HG03280 (cell line): ENCODE measurements at regions not wholly inside any gene's neighbourhood (a gene's known extent, or its start where the extent isn't known, plus 50 kb on each side); places are given as distances from the start of the nearest gene placed in this dataset.
"Not testable (repeated sequence)": the region's sequence is repeated elsewhere in the genome, so short reads cannot be mapped to it uniquely, and the experiment has no call there.

Source experiments
- ATAC-seq: cut with Tn5 transposase; IDR thresholded peaks from one replicate; pipeline ENCODE4 v1.9.1; 2021; ENCODE audit warnings: mild to moderate bottlenecking, moderate library complexity; ENCODE audit not compliant: unreplicated experiment

GRCh38 chr5:9815051-9815450 lies 184.9 kb upstream of the TAS2R1 start:
- ATAC-seq: no peak

GRCh38 chr5:9813305-9813704 lies 183.2 kb upstream of the TAS2R1 start:
- ATAC-seq: no peak

- ATAC-seq: not testable (repeated sequence)
These were observed 177.2 kb upstream of the TAS2R1 start for GRCh38 chr5:9807366-9807765.

GRCh38 chr5:9801908-9802307 lies 171.8 kb upstream of the TAS2R1 start:
- ATAC-seq: no peak

GRCh38 chr5:9799606-9800005 lies 169.5 kb upstream of the TAS2R1 start:
- no peak for ATAC-seq

GRCh38 chr5:9790276-9790675 lies 160.1 kb upstream of the TAS2R1 start:
- ATAC-seq: no peak

- no peak for ATAC-seq
These were observed 159.6 kb upstream of the TAS2R1 start for GRCh38 chr5:9789777-9790176.

- ATAC-seq: no peak
These were observed 157.9 kb upstream of the TAS2R1 start for GRCh38 chr5:9787861-9788600.

GRCh38 chr5:9786380-9787360 lies 156.5 kb upstream of the TAS2R1 start:
- ATAC-seq: no peak

- ATAC-seq: no peak
These were observed 155.6 kb upstream of the TAS2R1 start for GRCh38 chr5:9785751-9786150.

GRCh38 chr5:9784231-9784630 lies 154.1 kb upstream of the TAS2R1 start:
- no peak for ATAC-seq

GRCh38 chr5:9782826-9783560 lies 152.8 kb upstream of the TAS2R1 start:
- no peak for ATAC-seq

GRCh38 chr5:9781890-9782289 lies 151.7 kb upstream of the TAS2R1 start:
- ATAC-seq: no peak

- no peak for ATAC-seq
These were observed 151.1 kb upstream of the TAS2R1 start for GRCh38 chr5:9781275-9781674.

- no peak for ATAC-seq
These were observed 150.3 kb upstream of the TAS2R1 start for GRCh38 chr5:9780501-9780900.

- ATAC-seq: no peak
These were observed 146.4 kb upstream of the TAS2R1 start for GRCh38 chr5:9776525-9776924.

GRCh38 chr5:9775339-9775738 lies 145.2 kb upstream of the TAS2R1 start:
- no peak for ATAC-seq

GRCh38 chr5:9774472-9775079 lies 144.4 kb upstream of the TAS2R1 start:
- ATAC-seq: no peak

- ATAC-seq: no peak
These were observed 140.9 kb upstream of the TAS2R1 start for GRCh38 chr5:9771079-9771478.

GRCh38 chr5:9766581-9766980 lies 136.4 kb upstream of the TAS2R1 start:
- ATAC-seq: no peak
